ENCODE measurements at regions not wholly inside any gene's neighbourhood (a gene's known extent, or its start where the extent isn't known, plus 50 kb on each side); places are given as distances from the start of the nearest gene placed in this dataset.
"Not testable (repeated sequence)": the region's sequence is repeated elsewhere in the genome, so short reads cannot be mapped to it uniquely, and the experiment has no call there.

DNA sequence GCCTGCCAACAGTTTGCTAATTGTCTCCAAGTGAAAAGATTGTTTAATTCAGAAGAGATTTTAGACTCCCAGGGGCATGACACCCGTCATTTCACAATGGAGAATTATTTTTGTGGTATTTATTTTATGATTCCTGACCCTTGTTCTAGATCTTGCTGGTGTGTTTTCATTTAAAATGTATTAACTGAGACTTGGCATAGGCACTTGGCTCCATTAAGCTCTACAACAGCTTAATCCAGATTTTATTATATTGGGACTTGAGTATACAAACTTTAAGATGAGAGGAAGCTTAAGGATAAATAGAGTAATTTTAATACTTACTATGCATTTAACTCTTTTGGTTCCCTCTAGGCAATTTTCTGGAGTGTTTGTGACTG is 101.3 kb upstream of the KCNE2 start:
- intact Hi-C loops (cut with DNase I): no loop called here
- no peak for DNase-seq (ENCODE audit: missing footprints)
- ATAC-seq: no peak

DNA sequence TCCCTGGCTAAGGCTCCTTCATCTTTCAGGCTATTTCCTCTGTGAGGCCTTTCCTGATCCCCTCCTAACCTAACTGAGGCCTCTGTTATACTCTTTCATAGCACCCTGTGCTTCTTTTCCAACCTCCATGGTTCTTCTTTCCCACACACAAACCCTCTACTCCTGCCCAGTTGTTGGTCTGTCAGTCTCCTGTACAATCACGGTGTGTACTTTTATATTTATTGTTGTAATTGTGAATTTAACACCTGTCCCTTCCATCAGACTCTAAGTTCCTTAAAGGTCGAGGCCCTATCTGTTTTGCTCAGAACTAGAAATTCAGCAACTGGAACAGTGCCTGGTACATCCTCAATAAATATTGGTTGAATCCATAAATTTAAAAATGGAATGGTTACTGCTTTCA is 100.2 kb upstream of the KCNE2 start:
- no peak for ATAC-seq
- no peak for DNase-seq (ENCODE audit: missing footprints)
- intact Hi-C loops (cut with DNase I): no loop called here

DNA sequence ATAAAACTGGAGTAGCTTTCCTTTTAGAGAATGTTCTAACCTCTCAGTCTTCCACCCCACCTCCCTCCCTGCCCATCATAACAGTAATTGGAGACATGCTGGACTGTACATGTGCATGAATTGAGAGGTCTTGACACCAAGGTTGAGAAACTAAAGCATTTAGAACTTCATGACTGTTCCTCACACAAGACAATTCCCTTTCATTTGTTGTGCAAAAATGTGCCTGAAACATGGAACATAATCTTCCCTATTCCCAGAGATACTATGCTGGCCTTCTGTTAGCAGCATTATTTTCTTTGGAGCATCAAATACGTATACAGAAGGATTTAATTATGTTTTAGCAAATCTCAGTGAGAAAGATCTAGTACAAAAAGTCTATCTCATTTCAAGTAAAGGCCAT is 97.5 kb upstream of the KCNE2 start:
- ATAC-seq: no peak

DNA sequence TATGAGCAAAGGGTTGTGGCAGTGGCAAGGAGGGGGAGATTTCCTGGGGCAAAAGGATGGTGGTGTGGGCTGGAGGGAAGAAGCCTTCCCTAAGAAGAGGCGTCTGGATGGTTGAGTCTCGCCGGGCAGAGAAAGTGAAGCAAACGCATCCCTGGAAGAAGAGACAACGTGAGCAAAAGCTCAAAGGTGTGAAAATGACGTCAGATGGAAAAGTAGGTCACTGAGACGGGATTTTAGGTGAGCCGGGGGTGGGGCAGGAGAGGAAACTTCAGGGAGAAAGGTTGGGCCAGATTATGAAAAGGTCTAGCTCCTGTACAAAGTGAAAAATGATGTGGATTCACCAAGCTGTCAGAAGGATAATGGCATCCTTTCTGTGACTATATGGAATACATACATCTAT is 95.3 kb upstream of the KCNE2 start:
- intact Hi-C loops (cut with DNase I): no loop called here
- no peak for DNase-seq (ENCODE audit: missing footprints)
- ATAC-seq: no peak

More for the DNA sequence above, 97.5 kb upstream of the KCNE2 start:
- no peak for DNase-seq (ENCODE audit: missing footprints)
- intact Hi-C loops (cut with DNase I): no loop called here

DNA sequence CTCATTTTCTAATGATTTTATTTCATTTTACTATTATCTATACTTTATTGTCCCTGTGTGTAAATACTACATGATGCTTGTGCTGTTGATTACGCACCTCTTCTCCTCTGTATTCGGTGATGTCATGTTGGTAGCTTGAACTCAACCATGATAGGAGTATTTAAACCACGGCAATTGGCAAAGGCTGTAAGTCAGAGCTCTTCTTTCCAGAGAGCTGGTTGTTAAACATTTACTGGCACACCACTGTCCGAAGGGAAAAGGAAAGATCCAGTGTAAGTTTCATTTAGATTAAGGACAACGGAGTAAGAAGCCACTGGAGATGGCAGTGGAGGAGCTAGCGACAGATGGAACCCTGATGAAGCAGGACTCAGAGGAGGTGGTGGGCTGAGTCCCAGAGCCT is 93.4 kb upstream of the KCNE2 start:
- ATAC-seq (no peak), DNase-seq (ENCODE audit: missing footprints) (no peak)
- intact Hi-C loops (cut with DNase I): no loop called here

DNA sequence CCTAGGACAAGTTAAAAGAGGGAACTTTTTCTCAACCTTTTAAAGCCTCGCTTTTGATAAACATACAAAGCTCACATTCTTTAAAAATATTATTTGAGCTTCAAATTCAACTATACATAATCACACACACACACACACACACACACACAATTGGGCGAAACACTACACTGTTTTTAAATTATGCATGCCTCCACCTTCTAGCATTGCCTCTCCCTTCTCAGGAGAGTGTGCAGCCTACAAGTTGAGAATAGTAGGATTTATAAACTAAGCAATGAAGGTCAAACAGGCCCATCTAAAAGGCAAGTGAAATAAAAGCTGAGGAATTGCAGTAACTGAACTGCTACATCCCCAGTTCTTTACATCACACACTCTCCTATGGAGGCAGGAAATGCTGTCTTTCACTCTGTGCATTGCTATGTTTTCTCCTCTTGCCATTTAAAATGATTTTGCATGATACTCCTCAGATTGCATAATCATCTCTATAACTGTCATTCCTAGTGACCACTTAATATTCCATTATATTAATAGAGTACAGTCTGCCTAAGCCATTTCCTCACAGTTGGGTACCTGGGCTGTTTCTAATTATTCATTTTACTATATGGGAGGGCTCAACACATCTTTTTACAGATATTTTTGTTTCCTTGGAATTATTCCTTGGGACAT is 92.5 kb upstream of the KCNE2 start:
- DNase-seq (ENCODE audit: missing footprints): no peak
- intact Hi-C loops (cut with DNase I): no loop called here
- no peak for ATAC-seq

DNA sequence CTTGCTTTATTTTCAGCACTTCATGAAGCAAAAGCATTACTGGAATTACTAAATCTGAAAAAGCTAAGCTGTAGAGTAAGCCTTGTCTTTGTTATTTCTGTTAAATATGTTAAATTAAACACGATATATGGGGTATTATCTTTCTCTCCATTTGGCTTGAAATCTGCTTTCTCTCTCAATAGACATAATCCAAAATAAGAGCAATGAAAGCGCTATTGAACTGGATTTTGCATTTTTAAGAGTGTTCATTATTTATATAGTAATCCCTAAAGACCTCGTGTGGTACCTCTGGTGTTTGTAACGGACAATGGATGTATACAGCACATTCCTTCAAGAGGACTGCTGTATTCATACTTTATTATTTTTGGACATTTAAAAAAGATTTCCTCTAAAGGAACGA is 91.5 kb upstream of the KCNE2 start:
- intact Hi-C loops (cut with DNase I): no loop called here
- ATAC-seq (no peak), DNase-seq (ENCODE audit: missing footprints) (no peak)

DNA sequence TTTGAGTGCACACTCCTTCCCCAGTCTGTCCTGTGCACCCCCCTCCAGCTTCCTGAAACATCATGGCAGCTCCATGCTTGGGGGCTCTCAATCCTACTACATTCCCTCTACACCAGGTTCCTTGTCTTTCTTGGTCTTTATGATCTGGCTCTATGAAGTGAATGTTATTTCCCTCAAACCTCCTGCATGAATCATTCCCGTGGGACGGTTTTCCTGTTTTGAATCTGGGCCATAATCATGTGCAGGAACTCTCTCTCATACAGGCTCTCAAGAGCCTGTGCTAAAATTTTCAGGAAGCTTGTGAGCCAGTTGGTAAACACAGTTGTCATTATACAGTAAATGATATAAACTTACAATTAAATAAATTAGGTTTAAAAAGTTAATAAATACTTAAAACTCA is 89.8 kb upstream of the KCNE2 start:
- ATAC-seq (no peak), DNase-seq (ENCODE audit: missing footprints) (no peak)
- intact Hi-C loops (cut with DNase I): no loop called here

DNA sequence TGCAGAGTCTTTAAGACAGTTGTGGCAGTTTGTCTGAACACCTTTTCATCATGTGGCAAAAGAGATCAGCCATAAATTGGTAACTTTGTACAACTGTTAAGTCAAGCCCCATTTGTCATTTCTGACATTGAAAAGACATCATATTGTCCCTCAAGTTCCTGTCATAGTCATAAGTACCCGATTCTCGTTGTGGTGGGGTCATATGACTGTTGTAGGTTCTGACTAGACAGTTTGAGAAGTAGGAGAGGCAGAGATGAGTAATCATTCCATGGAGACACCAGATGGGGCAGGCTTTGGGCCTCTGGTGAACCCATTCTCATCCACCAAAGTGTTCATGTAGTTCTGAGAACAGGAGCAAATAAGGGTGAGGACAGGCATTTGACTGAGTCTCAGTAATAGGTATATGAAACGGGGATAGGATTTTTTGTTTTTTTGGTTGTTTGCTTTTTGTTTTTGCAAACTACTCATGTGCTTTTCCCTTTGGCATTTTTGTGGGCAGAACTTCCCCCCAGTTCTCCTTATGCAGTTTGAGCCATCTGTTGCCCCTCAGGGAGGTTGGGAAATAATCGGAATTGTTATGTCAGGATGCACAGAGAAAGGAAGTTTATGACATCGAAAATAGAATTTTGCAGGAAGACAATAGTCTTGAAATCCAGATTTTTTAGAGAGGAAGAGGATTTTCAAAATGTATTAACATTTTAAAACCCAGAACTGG is 86.9 kb upstream of the KCNE2 start:
- DNase-seq (ENCODE audit: missing footprints): no peak
- intact Hi-C loops (cut with DNase I): no loop called here
- ATAC-seq: no peak

DNA sequence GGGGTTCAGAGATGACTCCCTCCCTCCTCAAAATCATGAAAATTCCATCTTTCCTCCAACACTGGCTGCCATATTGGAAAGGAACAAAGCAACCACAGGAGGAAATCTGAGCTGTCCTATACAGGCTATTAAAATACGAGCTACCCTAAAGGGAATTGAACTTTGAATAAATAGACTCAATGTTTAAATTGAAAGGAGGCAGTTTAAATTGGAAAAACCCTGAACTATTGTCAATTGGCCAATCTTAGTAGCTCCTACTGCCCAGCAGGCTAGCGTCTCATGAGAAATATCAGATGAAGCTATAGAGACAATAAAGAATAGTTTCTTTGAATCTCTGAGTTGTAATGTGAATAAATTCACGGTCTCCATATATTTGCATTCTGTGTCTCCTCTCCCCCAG is 85.4 kb upstream of the KCNE2 start:
- ATAC-seq (no peak), DNase-seq (ENCODE audit: missing footprints) (no peak)
- intact Hi-C loops (cut with DNase I): no loop called here

DNA sequence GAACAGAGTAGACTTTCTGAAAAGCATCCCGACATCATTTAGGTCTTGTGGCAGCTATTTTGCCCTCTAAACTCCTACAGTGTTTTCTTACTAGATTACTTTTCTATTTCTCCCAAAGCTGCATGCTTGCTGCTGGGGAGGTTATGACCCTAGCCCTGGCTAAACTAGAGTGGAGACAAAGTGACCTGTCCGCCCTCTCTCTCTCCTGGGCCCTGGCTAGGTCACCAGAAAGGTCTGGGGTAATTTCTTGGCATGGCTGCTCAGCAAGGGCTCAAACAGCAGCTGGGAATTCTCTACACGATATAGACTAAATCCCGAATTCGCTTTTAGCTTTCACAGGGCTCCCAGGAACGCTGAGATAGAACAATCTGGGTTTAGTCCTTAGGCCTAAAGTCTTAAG is 84.5 kb upstream of the KCNE2 start:
- ATAC-seq (no peak), DNase-seq (ENCODE audit: missing footprints) (no peak)
- intact Hi-C loops (cut with DNase I): no loop called here

DNA sequence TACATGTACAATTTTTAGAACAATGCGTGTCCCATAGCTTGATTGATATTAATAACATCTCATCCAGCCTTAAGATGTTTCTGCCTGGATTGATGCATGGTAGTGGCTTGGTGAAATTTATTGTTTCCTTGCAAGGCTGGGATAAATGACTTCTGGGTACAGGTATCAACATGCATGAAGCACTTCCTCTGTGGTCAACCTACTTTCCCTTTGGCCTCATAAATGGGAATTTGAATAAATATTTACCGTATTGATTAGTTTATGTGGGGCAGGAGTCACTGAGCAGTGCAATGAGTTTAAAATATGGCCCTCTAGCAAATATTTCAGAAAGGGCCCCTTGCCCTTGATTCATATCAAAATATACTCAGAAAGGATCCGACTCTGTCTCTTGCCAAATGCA is 83.9 kb upstream of the KCNE2 start:
- ATAC-seq: no peak
- intact Hi-C loops (cut with DNase I): no loop called here
- no peak for DNase-seq (ENCODE audit: missing footprints)

DNA sequence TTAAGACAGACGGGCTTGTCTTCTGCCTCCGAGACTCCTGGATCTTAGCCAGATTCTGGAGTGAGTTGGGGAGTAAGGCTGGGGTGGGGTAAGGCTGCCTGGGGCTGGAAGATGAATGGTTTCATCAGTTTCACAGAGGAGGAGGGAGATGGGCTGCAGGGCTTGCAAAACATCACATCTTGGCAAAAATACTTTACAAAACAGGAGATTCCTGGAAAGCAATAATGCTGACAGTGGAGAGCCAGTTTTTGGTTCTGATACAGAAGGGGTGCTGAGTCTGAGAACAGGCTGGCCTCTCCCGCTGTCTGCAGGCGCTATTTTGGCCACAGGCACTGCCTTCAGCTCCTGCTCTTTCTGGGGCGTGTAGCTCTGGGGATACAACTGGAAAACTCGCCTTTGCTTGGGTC is 83.4 kb upstream of the KCNE2 start:
- DNase-seq (ENCODE audit: missing footprints) (peak; percentile 68), ATAC-seq (peak; percentile 97)
- intact Hi-C loops (cut with DNase I): no loop called here

DNA sequence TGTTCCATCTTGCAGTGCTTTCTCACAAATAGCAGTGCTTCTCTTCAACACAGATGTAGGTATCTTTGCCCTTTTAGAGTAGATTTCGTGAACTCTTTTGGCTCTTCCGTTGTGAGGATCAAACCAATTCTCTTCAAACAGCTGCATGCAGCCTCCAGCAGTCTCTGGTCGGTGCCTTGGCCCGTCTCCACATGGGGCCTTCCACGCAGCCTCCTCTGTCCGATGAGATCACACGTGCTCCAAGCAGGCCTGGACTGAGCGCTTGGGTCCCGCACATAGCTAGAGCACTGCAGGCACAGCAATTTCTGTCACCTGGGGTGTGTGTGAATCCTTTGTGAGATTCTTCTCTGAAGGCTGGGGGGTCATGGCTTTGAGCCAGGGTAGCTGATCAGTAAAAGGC is 82.8 kb upstream of the KCNE2 start:
- ATAC-seq: peak; percentile 45
- peak; percentile 70 for DNase-seq (ENCODE audit: missing footprints)
- intact Hi-C loops (cut with DNase I): no loop called here

DNA sequence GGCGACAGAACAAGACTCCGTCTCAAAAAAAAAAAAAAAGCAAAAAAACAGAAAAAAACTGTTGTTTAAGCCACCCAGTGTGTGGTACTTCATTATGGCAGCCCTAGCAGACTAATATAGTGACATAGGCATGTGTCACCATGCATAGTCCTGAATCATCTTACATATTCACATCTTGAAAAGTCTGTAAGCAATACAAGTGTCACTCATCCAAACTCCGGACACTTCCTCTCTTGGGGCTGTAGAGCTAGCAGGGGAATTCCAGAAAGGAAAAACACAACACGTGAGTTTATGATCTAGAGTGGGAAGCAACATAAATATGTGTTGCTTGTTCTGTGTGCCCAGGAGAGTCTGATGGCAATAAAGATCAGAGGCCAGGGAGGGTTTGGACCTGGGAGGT is 81.6 kb upstream of the KCNE2 start:
- DNase-seq (ENCODE audit: missing footprints): no peak
- intact Hi-C loops (cut with DNase I): no loop called here
- no peak for ATAC-seq

DNA sequence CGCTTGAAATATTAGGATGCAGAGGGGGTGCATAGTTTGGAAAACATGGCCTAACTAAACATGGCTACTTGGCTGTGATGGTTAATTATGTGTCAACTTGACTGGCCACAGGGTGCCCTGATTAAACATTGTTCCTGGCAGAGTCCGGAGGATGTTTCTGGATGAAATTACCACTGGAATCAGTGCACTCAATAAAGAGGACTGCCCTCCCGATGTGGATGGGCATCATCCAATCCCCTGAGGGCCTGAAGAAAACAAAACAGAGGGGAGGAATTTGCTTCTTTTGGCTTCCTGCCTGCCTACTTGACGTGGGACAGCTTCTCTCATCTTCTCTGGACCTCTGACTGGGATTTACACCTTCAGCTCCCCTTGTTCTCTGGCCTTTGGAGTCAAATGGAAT is 79.1 kb upstream of the KCNE2 start:
- intact Hi-C loops (cut with DNase I): no loop called here
- DNase-seq (ENCODE audit: missing footprints): no peak
- no peak for ATAC-seq

DNA sequence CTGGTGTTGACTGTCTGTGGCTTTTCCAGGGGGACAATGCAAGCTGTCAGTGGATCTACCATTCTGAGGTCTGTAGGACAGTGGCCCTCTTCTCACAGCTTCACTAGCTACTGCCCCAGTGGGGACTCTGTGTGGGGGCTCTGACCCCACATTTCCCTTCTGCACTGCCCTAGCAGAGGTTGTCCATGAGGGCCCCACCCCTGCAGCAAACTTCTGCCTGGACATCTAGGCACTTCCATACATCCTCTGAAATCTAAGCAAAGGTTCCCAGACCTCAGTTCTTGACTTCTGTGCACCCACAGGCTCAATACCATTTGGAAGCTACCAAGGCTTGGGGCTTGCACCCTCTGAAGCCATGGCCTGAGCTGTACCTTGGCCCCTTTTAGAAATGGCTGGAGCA is 75.8 kb upstream of the KCNE2 start:
- ATAC-seq; intact Hi-C loops (cut with DNase I); DNase-seq (ENCODE audit: missing footprints): not testable (repeated sequence)

DNA sequence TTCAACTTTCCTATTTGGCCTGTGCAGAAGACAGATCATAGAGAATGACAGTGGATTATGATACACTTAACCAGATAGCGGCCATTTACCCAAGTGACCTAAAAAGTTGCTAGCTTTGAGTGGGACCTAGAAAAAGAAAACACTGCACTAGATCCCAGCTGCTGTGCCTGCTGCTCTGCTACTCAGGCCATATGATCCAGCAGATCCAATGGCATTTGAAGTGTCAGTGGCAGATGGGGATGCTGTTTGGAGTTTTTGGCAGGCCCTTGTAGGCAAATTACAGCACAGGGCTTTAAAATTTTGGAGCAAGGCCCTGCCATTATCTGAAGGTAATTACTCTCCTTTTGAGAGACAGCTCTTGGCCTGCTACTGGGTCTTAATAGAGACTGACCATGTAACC is 74.0 kb upstream of the KCNE2 start:
- DNase-seq (ENCODE audit: missing footprints) (no peak), ATAC-seq (no peak)
- intact Hi-C loops (cut with DNase I): no loop called here

DNA sequence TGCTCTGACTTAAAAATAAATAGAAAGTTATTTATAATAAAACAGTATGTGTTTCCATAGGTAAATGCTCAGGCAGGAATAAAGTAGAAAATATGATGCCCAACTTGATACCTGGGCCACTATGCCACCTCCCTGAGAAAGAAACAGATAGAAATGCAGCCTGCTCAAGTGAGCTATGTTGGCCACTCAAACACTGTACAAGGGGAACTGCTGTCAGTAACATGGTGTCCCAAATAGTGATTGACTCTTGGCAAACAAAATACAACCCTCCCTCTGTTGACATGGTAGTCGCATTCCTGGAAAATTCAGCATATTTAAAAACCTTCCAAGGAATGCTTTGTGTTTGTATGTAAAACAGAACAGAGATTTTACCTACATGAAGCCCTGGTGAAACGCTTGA is 66.9 kb upstream of the KCNE2 start:
- intact Hi-C loops (cut with DNase I): no loop called here
- peak; percentile 63 for ATAC-seq

DNA sequence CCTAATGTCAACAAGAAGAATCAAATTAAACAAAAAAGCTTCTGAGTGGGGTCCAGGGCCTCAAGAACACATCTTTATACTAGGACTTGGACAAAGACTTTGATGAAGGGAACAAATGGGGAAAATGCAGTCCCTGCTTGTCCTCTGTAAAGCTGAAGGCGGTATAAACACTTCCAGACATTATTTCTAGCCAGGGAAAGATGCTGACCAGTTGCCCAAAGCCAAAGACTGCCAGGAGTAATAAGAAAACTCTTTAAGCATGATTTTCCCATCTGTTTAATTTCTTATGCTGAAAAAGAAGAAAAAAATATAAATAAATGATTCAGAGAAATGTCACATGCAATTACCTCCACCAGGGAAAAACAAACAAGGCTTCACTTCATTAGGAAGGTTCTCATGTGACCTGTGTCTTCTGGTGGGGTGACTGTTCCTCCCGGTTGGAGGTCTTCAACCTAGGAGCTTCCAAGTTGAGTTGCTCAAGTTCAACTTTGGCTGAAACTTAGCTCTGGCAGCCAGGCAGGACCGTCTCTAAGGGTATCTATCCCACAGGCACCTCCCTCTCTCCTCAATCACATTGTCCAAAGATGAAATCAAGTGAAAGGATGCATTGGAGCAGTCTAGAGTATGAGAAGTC is 65.2 kb upstream of the KCNE2 start:
- ATAC-seq: peak; percentile 63
- DNase-seq (ENCODE audit: missing footprints): no peak
- intact Hi-C loops (cut with DNase I): no loop called here

More for the DNA sequence above, 66.9 kb upstream of the KCNE2 start:
- DNase-seq (ENCODE audit: missing footprints): no peak

DNA sequence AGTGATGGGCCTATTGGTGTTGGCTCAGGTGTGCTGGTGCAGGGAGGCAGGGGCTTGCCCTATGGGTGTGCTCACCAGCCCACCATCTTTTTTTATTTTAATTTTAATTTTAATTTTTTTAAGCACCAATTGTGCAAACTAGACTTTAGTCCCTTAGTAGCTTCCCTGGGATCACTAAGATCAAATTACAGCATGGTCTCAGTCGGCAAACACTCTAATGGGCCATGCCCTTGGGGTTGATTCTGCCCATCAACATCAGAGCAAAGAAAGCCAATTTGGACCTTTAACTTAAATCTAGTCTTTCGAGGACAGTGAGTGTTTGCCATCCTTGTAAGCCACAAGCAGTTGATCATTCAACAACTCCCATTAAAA is 64.7 kb upstream of the KCNE2 start:
- ATAC-seq: no peak
- intact Hi-C loops (cut with DNase I): no loop called here
- DNase-seq (ENCODE audit: missing footprints): no peak

Measured in Right ventricle myocardium inferior (tissue), 1 donor.